ENCODE measurements at regions not wholly inside any gene's neighbourhood (a gene's known extent, or its start where the extent isn't known, plus 50 kb on each side); places are given as distances from the start of the nearest gene placed in this dataset.
"Not testable (repeated sequence)": the region's sequence is repeated elsewhere in the genome, so short reads cannot be mapped to it uniquely, and the experiment has no call there.

DNA sequence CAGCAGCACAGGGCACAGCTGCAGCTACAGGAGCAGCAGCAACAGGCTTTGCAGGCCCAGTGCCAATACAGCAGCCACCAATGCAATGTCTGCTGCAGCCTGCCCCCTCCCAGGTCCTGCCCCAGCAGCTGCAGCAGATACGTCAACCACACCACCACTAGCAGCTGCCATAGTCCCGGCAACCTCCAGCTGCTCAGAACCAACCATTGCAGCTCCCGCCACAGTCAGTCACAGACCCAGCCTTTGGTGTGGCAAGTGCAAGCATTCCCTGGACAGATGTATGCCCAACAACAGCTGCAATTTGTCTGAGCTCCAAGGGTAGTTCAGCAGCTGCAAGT is 53.3 kb upstream of the TUBA3E start:
- no peak for TF ChIP-seq CTCF (IDR thresholded peaks at IDR 0.05; ENCODE audit: extremely low read depth, low read depth, low read length)
- no peak overlapping the region for H3K27ac ChIP-seq (ENCODE audit: low read depth, low read length)
- H3K9me3 ChIP-seq (ENCODE audit: low read depth, low read length): no peaks in the 10 kb centered on the region
- no peaks in the 10 kb centered on the region for H3K4me1 ChIP-seq (ENCODE audit: insufficient read depth, low read length)
- peak; percentile 49 for DNase-seq (ENCODE audit: insufficient read length, low spot score, missing footprints)
- H3K79me2 ChIP-seq (ENCODE audit: insufficient read depth, low read length): no peaks in the 10 kb centered on the region
- peak overlapping the region; percentile 29 for H2AFZ ChIP-seq (ENCODE audit: low read length)
- H3K4me2 ChIP-seq (ENCODE audit: insufficient read depth, low read length): no peak overlapping the region
- H3K36me3 ChIP-seq (ENCODE audit: insufficient read depth, low read length): no peaks in the 10 kb centered on the region
- peaks cover 9% of the 10 kb centered on the region for H3K27me3 ChIP-seq (ENCODE audit: insufficient read depth, low read length)
- H4K20me1 ChIP-seq (ENCODE audit: insufficient read depth, low read length): no peaks in the 10 kb centered on the region
- peak overlapping the region; percentile 35 for H3K4me3 ChIP-seq (ENCODE audit: insufficient read depth, low read length)

DNA sequence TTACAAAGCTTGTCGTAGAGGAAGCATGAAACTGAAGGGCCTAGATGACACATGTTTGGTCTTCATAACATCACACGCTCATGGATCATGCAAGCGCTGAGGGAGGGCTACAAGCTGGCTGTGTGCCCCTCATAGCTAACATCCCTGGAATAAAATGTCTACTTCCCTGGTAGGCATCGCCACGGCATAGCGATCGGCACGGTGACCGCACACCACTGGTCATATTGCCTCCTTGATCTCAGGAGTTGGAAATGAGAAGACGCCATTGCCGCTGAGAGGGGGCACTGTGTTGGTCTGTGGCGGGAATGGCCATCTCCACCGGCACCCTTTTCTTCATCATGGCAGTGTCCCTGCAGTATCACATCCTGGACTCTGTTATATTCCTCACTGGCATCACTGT is 50.1 kb upstream of the TUBA3E start:
- H3K27me3 ChIP-seq (ENCODE audit: insufficient read depth, low read length); H4K20me1 ChIP-seq (ENCODE audit: insufficient read depth, low read length); H3K27ac ChIP-seq (ENCODE audit: low read depth, low read length); H2AFZ ChIP-seq (ENCODE audit: low read length); H3K4me1 ChIP-seq (ENCODE audit: insufficient read depth, low read length); DNase-seq (ENCODE audit: insufficient read length, low spot score, missing footprints); H3K4me2 ChIP-seq (ENCODE audit: insufficient read depth, low read length); H3K9me3 ChIP-seq (ENCODE audit: low read depth, low read length); H3K36me3 ChIP-seq (ENCODE audit: insufficient read depth, low read length); H3K79me2 ChIP-seq (ENCODE audit: insufficient read depth, low read length); H3K4me3 ChIP-seq (ENCODE audit: insufficient read depth, low read length): not testable (repeated sequence)
